SW480 (cell line): ENCODE measurements at regions not wholly inside any gene's neighbourhood (a gene's known extent, or its start where the extent isn't known, plus 50 kb on each side); places are given as distances from the start of the nearest gene placed in this dataset.

Experiments
- DNase-seq: peaks from one replicate; pipeline ENCODE4 v3.0.0-alpha.2; 2016; ENCODE audit warnings: low spot score

DNA sequence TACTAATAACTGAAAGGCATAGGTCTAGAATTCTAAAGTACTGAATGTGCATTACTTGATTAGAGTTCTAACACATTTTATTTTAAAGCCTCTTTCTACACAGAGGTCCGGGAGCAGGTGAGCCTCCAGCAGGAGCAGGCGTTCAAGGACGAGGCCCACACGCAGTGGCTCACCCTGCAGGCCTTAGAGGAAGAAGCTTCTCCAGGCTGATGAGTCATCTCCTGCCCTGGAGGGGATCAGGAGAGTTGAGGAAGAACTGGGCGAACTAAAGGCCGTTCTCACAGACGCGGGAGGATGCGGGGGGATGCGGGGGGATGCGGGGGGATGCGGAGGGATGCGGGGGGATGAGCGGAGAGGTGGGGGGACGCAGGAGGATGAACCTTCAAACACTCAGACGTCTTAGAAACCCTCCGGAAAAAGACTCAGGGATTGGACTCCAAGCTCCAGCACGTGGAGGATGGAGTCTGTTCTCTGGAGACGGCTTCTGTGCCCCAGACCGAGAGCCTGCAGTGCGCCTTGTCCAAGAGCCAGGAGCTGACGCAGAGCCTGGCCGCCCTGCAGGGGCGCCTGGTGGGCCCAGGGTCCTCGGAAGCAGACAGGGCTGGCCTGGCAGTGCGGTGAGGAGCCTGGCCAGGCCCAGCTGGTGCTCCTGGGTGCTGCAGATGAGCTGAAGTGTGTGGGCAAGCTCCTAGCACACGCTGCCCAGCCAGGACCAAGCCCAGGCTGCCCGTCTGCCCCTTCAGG lies 433.7 kb upstream of the TPK1 start:
- no peak for DNase-seq

DNA sequence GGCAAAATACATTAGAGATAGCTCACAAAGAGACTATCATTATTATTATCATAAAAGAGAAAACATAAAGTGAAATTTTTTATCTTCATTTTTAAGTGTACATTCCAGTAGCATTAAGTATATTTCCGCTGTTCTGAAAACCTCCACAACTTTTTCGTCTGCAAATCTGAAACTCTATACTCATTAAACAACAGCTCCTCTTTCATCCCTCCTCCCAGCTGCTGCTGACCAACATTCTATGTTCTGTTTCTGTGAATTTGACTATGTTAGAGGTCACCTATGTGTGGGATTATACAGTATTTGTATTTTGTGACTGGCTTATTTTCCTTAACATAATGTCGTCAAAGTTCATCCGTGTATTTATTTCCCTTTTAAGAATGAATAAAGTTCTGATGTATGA lies 429.3 kb upstream of the TPK1 start:
- no peak for DNase-seq

DNA sequence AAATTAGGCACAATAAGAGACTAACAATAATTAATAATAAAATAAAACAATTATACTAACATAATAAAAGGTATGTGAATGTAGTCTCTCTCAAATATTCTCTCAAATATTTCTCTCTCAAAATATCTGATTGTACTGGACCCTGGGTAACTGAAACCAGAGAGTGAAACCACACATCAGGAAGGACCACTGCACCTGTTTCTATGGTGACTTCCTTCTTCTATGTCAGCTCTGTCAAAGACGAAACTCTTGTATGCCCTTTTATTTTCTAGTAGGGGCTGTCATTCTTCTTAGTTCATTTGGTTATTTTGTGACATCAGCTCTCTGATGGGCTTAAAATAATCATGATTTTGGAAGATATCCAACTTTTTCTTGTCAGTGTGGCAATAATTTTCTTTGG lies 428.0 kb upstream of the TPK1 start:
- no peak for DNase-seq

DNA sequence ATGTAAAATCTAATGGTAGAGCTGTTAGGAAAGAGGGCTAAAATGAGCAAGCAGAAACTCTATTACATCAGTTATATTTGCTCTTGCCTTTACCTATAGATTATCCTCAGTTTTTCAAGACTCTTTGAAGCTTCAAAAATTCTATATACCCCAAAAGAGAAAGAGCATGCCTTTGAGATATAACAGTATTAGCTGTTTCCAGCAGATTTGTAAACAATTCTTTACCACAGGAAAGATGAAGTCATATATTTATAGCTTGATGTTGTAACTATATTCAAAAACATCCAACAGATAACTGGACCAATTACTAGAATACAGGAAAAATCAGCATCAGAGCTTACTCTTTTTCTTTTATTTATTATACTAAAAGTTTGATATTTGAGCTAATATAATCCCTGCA lies 416.2 kb upstream of the TPK1 start:
- no peak for DNase-seq

DNA sequence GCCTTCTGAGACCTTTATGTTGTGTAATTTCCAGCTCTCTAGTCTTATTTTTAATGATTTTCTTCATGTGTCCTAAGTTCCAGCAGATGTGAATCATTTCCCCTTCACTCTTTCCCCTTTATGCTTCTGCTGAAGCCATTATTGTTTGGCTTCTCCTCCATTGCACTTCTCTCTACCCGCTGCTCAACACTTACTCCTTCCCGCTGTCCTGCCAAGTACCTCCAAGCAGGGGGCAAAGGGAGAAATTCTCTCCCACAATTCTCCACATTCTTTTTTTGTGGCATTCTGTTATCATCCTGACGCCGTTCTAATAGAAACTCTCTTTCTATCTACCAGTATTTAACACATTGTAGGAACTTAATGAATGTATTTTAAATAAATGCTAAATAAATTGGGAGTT lies 388.9 kb upstream of the TPK1 start:
- DNase-seq: no peak

DNA sequence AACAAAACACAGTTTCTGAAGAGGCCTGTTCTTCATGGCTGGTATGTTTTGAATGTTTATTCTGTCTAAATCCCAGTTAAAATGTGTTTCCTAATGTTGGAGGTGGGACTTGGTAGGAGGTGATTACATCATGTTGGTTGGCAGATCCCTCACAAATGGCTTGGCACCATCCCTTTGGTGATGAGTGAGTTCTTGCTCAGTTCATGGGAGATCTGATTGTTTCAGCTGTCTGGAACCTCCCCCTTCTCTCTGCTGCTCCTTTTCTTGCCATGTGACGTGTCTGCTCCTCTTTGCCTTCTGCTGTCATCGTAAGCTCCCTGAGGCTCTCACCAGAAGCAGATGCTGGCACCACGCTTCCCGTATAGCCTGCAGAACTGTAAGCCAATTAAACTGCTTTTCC lies 383.6 kb upstream of the TPK1 start:
- DNase-seq: no peak

DNA sequence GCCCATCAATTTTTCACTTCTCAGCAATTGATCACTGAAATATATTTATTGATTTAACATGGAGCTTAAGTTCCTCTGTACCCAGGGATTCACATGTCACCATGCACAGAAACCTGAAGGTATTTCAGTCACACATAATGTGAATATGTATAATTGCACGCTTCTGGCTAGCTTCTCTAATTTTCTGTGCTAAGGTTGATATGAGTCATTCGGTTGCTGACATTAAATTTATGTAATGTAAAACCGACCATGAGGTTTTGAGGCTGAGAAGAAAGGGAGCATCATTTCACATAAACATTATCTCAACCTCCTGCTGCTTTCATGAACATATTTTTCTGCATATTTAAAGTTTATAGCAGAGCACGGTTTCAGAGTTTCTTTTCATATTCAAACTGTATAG lies 381.0 kb upstream of the TPK1 start:
- DNase-seq: no peak

DNA sequence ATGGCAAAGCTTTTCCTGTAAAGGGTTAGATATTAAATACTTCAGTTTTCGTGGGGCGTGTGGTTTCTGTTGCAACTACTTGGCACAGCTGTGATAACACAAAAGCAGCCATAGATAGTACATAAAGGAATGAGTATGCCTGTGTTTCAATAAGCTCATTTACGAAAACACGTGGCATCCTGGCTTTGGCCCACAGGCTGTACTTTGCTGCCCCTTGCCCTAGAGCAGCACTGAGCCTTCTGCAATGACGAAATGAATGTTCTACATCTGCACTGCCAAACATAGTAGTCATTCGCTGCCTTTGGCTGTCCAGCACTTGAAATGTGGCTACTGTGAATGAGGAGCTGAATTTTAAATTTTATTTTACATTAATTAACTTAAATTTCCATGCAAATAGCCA lies 376.2 kb upstream of the TPK1 start:
- DNase-seq: no peak

DNA sequence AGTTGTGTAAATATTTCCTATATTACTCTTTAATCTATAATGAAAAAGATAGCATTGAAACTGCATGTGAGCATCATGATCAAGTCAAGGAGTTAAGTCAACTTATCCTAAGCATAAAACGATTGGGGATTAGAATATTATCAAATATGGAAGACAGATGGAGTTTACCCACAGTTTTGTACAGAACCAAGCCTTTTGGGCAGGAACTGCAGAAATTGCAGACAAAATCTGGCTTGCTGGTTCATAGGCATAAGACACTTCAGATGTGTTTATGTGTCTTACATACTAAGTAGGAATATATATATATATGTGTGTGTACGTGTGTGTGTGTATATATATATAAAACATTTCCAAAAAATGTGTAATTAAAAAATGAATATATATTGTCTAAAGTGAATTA lies 375.4 kb upstream of the TPK1 start:
- no peak for DNase-seq

DNA sequence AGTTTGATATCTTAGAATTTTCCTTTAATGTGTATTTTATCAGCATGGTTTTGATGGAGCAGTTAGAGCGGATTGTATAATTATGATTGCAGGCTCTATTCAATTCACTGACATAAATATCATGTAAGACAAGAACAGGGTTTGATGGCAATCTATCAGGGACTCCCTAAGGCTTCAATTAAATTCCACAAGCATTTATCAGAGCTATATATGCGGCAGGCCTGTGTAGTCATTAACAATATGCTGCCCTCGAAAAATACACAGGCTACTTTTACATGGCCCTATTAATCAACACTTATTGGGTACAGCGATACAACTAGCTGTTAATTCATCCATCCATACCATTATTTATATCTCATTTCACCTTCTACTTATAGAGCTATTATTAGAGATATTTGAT lies 358.1 kb upstream of the TPK1 start:
- no peak for DNase-seq

DNA sequence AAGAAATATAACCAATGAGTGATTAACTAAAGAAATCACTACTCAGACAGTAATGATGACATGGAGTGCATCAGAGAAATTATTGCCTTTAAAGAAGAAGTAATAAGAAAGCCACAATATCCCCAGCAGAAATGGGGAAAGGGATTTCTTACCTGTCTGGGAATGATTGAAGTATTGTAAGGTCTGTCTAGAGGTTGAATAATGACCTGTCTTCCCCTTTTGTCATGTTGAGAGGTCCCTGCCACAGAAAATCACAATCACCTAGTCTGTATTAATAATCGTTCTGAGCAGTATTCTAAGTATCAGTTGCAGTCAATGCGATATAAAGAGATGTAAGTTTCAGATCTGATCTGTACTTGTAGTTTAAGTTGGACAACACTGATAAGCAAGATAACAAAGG lies 349.1 kb upstream of the TPK1 start:
- DNase-seq: no peak

DNA sequence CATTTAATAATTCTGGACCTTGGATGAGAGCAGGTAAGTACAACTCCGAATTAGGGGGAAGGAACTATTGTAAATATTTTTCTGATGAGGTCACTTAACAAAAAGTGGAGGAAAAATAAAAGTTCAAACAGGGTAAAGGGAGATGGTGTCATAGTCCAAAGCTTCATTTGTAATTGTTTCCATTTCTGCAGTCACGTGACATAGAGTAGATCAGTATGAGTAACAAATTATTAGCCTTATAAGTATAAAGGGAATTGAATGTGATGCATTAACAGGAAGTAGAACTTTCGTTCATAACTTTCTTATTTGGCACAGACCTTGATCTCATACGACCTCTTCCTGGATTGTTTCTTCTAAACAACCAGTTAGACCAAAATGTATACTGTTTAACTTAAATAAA lies 347.2 kb upstream of the TPK1 start:
- no peak for DNase-seq

DNA sequence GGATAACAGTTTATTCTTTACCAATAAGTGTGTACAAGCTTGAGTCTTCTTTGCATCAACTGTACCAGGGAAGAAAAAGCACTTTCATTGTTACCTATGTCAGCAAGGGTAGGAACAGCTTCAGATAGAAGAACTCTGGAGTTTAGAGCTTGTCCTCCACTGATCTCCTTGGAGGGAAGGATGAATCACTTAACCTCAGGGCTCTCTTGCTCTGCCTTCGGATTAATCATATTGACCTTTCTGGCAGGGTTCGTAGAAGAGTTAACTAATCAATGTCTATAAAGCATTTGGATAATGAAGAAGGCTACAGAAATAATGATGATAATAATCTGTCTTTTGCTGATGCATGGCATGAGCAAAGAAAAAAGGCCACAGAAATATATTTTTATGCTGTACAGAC lies 339.5 kb upstream of the TPK1 start:
- DNase-seq: no peak

DNA sequence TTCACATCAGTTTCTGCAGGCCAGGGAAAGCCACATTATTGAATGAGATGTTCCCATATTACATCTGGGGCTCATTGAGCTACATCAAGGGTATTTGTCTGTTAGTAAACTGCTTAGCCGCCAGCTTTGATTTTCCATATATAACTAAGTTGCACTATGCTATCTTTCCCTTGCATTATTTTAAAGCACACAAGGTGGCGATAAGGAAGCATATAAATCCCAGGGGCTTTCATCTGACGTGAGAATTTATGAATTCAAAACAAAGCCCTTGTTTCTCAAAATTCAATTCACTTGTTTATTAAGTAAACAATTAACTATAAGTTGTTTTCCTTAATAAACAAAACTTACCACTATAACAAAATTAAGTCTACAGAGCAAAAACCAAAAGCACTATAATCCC lies 334.1 kb upstream of the TPK1 start:
- DNase-seq: peak; percentile 14

DNA sequence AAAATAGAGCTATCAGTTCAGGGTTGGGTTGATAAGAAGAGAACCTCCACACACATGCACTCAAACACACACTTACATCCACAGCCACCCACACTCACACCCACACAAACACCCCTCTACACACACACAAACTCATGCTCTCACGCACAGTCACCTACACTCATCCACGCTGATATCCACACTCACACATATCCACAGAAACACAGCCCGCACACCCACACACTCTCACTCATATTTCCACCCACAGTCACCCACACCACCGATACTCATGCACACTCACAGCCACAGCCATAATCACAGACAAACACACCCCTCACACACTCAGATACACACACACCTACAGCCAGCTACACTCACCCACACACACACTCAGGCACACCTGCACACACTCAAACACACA lies 333.0 kb upstream of the TPK1 start:
- DNase-seq: no peak

DNA sequence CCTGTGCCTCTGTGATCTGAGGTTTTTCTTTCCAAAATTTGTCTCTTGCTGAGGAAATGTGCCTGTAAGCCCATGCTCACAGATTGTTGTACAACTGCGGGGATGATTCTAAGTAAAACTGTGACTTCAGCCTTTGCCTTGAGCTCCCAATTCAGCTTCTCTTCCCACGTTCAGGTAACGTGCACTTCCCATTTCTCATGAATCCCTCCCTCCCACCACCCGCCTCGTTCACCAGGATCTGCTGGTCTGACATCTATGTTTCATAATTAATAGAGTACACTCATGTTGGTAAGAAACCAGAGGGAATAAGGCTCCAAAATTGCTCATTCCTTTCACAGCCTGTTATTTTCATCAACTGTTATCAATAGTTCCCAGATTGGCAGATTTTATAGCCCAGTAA lies 332.6 kb upstream of the TPK1 start:
- DNase-seq: no peak

DNA sequence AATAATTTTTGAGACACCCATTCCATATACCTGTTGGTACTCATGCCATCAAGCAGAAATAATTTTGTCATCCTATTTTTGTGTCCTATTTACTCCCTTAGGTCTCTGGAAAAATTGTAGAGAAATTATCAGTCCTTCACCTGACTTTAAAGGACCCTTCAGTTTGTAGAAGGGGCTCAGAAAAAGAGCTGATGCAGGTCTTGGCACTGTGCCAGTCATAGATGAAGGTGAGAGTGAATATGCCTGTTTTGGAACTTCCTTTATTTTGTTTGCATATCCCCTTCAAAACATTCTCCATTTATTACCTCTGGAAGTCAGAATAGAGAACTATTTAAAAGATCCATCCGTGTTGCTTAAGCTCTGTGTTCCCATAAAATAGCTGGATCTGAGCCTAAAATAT lies 321.0 kb upstream of the TPK1 start:
- no peak for DNase-seq

DNA sequence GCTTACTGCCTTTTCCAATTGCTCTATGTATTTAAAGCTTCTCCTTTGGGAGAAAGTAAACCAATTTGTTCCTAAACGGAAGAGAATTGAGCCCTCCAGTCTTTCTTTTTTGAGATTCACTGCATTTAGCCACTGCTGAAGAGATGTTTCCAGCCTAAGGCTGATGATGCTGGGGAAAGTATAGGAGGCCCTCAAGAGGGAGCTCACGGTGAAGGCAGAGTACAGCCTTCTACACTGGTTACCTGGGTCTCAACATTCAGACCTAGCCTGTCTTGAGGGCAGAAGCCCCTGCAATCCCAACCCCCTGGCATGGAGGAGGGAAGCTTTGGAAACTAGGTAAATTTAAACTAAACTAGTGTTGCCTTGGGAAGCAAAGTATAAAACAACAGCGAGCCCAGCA lies 316.7 kb upstream of the TPK1 start:
- no peak for DNase-seq

DNA sequence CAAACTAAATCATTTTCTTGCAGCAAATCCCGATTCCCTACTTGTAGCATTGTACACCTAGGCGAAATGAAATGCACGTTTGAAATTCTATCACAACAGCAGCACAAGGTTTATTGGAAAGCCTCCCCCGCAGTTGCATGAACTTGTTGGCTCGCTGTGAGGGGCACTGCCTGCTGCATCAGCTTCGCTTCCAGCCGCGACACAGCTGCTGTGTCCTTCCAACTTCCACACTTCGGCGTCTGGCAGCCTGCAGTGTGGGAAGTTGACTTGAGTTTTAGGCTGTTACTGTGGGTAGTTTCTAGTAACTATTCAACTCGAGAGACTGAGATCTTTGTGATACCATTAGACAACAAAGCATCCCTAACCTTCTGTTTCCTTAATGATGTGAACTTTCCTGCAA lies 315.8 kb upstream of the TPK1 start:
- no peak for DNase-seq

DNA sequence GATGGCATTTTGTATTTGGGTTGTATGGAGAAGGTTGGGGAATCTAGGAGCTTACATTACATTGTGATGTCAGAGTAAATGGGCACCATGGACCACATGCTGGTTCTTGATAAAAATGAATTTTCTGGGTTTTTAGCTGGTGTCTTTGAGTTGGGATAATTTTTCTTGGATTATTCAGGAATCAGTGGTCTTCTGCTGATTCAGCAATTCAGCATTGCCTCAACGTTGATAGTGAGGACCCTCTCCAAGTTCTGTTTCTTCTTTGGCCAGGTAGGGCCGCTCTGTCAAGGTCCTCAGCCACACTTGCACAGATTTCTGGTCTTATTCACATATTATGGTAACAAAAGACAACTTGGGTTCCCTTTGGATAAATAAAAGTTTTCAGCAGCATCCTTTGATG lies 312.0 kb upstream of the TPK1 start:
- no peak for DNase-seq

DNA sequence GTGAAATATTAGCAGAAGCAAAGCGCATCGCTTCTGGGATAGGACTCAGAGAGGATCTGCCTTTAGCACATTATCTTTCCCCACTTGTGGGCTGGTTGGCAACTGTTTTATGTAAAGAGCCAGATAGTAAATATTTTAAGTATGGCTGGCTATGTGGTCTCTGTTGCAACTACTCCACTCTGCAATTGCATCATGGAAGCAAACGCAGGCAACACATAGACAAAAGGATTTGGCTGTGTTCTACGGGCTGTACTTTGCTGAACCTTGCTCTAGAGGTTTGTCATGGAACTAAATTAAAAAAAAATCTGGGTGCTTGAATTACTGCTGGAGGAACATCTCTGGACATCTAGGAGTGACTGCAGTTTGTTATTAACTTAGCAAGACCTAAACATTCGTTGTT lies 307.8 kb upstream of the TPK1 start:
- no peak for DNase-seq

DNA sequence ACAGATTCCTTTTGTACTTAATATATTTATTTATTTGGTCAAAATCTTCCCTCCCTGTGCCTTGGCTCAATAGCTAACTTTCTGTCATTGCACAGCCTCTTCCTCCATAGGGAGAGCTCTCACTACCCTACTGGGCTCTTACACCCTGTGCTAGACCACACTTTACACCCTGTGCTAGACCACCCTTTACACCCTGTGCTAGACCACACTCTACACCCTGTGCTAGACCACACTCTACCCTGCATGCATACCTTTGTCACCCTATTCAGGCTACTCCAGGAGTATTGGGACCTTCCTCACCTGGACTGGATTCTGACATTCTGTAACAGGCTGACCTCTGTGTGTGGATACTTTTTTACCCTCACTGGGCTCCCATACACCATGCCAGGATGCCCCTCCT lies 298.5 kb upstream of the TPK1 start:
- no peak for DNase-seq

DNA sequence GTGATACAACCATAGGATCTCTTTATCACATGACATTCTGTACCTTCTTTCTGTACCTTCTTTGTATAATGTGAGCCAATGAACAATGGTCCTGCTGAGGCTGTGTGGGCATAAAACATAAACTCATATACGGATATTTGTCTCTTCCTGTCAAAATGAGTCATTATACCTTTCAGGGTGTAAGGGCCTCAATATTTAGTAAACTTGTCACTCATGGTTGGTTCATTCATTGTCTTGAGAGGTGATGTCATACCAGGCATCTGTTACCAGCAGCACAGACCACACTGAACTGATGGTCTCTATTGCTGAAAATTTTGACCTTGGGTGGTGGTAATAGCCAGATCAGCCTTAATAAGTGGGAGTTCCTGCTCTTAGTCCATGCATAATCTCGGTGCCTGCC lies 287.6 kb upstream of the TPK1 start:
- no peak for DNase-seq

DNA sequence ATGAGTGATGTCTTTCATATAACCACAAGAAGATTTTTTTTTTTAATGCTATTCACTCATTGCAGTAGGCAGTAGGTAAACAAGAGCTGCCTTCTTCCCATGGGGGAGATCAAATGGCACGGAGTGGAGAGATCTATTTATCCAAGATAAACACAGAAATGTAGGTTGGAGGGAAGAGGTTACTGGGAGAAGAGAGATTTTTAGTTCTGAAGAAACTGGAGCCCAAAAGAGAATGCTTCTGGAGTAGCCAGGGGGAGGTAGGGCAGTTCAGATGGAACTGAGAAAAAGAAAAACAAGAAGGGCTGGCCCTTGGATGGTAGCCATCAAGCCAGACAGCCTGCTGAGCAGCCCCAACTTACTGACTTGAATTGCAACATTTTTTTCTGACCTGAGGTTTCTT lies 270.1 kb upstream of the TPK1 start:
- DNase-seq: no peak

DNA sequence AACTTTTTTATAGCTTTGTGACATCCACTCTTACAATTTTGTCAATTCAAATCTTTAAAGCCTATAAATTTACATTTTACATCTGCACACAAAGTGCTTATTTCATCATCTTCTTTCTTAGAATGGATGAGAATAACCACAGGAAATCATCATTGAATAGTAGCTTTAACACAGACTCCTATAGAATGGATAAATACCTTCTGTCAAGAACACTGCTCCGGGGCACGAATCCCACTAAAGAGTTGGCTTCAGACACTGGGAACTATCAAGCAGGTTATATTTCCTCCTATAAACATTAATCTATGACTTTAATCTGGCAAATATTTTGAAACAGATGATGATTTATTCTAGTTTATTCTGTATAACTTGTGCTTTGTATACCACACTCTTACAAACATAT lies 269.7 kb upstream of the TPK1 start:
- no peak for DNase-seq
